Activated CD4-positive, alpha-beta T cell treated with anti-CD3 and anti-CD28 coated beads, Interleukin-2, Interleukin-6, amounts not matched to agents 100 ng/mL and 50 ng/mL, durations not matched to agents 16 hours and 8 hours (primary cell): ENCODE measurements at regions not wholly inside any gene's neighbourhood (a gene's known extent, or its start where the extent isn't known, plus 50 kb on each side); places are given as distances from the start of the nearest gene placed in this dataset.

Experiments used
- DNase-seq: peaks from one replicate; pipeline ENCODE4 v3.0.0-alpha.2; 2020

DNA sequence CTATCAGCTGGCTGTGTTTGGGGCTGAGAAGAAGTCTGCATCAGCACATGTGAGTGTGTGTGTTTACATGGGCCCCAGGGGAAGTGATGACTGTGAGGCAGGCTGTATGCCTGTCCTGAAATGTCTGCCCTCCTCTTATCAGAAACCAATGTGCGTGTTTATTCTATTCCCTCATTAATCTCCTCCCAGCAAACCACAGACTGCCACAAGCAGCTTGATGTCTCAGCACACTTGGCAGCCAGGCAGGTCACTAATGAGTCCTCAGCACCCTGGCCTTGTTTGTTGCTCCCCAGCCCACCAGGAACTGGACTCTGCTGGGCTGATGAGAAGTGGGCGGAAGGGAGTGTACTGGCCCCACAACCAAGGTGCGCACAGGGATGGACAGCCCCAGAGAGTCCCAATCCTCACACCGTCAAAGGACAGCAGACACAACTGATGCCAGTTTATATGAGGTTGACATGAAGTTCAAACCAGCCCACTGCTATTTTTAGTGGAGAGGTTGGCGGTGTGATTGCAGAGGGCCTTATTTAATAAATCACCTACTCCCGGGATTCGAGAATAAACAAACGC, 225.8 kb downstream of the ETS1 start:
- DNase-seq = no peak

DNA sequence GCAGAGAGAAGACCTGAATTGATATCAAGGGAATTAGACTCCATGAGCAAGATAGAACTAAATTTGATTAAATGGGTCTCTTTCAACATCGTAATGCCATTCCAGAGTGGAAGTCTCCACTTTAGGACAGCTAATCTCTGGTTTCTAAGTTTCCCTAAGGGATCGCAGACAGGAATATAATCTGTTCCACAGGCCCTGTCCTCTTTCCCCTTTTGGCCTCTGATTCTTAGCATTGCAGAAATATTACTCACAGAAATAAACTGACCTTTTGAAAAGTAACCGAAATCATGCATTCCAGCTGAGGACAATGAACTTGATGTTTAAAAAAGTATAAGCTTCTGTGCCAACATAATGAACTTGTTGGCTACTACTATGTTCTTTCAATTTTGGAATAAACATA, 227.8 kb downstream of the ETS1 start:
- no peak for DNase-seq

DNA sequence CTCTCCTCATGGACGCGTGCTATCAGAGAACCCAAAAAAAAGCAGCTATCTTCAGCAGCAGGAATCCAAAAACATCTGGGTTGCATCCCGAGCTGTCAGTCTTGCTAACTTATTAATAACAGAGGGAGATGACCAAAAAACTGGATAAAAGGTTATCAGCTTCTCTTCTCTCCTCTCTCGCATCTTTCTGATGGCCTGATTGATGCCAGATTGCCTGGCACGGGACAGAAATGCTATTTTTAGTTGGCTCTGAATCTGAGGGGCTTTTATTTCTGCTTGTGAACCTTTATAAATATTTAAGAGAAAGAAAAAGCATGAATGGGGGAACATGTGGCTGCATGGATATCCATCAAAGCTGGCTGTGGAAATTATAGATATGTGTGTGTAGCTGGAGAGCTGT, 230.3 kb downstream of the ETS1 start:
- DNase-seq = no peak

DNA sequence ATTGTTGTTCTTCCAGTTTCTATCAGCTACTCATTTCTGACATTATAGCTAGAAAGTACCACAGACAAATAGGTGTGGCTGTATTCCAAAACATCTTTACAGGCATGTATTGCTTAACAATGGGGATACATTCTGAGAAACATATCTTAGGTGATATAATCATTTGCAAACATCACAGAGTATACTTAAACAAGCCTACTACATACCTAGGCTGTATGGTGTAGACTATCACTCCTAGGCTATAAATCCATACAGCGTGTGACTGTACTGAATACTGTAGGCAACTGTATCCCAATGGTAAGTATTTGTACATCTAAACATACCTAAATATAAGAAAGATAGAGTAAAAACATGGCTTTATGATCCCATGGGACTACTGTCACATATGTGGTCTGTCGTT, 231.8 kb downstream of the ETS1 start:
- DNase-seq = no peak

DNA sequence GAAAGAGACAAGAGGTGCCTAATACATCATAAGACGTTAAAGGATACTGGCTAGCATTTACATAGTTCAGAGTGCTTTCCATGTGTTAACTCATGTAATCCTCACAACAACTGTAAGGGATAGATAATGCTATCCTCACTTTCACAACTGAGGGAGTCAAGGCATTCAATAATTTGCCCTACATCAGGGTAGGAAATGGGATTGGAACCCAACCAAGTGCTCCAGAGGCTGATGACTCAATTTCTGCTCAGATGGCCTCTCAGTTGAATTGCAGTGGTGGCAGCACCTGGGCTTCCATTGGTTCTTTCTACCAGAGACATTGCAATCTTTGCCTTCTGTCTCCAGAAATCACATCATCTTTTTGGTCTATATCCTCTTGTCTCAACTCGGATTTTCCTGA, 232.9 kb downstream of the ETS1 start:
- no peak for DNase-seq

DNA sequence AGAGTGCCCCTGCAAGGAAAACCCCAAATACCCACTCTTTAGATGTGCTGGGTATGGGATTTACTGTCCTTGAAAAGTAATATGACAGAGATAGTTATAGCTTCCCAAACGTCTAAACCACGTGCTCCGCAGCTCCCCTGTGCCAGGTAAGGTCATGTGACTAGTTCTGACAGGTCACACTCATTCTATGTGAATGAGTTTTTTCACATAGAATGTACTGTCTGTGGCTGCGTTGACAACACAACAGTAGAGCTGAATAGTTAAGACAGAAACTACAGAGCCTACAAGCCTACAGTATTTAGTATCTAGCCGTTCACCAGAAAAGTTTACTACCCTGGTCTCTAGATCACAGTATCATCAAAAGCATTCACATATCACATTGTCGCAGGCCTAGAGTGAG, 236.2 kb downstream of the ETS1 start:
- DNase-seq = no peak

DNA sequence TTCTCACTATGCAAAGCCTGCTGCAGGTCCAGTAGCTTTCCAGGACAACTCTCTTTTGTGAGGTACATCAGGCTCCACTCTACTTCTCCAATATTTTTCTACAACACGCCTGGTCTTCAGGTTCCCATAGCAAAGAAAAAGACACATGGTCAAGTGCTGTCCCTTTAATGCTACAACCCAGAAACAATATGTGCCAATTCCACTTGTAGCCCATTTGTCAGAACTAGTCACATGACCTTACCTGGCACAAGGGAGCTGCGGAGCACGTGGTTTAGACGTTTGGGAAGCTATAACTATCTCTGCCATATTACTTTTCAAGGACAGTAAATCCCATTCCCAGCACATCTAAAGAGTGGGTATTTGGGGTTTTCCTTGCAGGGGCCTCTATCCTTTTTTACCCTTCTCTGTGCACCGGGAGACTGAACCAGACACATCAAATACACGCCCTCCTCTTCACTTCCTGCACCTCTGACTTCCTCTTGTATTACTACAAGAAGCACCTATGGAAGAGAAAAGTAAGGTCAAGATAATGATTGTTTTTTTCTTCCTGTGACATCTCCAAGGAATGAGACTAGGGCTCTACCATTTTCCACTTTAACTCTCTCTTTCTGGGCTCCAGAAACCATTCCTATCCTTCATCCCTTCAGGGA, 237.6 kb downstream of the ETS1 start:
- no peak for DNase-seq

DNA sequence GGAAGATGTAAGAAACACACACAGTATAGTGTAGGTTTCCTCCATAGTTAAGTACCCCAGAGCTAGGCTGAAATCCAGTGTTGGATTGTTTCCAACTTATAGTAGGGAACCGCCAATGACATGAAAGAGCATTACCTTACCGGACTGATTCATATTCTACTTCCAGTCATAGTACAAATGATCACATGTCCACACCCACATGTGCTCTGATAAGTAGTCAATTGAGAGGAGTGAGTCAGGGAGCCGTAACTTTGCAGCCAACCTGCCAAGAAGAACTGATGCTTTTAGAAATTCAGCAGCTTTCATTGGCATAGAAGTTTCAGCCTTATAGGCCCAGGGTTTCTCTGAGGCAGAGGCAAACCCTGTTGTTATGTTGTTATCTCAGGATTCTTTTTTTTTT, 240.6 kb downstream of the ETS1 start:
- DNase-seq = peak; percentile 64

DNA sequence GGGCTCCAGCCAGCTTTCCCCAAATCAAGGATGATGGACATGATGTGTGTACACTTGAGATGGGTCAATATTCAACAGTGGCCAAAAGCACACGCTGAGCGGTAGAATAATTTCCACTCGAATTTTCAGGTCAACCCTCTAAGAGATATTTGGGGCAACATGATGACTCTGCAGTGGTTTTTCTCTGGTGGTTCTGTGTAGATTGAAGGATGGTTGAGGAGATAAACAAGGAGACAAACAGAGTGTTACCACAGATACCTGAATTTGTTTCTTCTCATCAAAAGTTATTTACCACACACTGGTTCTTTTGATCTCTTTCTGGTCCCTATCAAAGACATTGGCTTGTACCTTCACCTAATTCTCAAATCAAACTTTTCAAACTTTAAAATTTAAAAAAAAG, 242.0 kb downstream of the ETS1 start:
- DNase-seq = peak; percentile 33

DNA sequence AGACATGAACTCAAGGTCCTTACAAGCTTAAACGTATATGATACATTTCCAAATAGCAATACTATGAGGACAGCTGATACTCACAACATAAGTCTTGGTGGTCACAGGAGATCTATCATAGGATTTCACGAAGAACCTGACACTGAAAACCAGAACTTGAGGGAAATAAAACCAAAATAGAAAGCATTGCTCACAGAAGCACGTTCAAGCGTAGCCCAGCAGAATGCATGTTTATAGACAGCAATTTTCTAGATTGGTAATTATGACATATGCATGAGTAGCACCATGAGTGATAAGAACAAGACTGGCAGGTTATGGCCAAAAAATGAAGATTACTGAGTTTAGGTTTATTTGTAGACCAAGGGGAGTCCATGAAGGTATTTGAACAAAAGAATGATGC, 243.5 kb downstream of the ETS1 start:
- DNase-seq = peak; percentile 68

DNA sequence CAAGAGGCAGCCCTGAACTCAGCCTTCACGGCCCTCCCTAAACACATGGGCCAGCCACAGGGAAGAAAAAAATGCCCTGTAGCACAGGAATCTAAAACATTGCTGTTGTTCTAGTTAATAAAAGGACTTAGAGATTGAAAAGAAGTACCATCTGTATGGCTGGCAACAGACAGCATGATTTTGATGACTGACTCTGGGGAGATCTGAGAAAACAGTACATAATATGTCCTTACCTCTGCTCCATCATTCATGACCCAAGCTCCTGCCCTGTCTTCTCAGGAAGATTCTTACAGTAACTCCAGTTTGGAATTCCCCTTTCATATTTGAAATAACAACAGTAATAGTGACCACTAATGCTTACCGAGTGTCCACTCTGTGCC, 244.2 kb downstream of the ETS1 start:
- DNase-seq = no peak

DNA sequence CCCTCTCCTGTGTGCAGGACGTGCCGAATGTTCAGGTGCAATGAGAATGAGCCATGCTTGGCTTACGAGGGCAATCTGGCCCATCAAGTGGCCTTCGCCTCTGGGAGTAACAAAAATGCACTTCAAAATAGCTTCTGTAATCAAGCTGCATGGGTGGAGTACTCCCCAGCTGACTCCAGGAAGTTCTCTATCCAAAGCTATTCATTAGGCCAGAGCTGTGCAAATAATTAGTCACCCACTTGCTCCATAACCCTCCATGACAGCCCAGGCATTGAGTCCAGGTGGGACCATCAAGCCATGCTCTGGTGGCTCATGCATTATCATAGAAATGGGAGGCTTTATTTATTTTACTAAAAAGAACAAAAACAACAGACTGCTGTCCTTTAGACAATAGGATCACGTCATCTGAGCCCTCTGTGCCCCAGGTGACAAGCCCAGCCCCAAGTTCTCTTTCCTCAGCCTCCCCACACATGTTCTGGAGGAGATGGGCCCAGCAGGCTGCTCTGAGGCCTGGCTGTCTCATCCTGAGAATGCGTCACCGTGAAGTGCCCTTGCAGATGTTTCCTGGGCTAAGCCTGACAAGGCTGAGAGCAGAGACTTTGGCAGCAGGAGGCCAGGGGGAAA, 244.7 kb downstream of the ETS1 start:
- DNase-seq = peak; percentile 94

DNA sequence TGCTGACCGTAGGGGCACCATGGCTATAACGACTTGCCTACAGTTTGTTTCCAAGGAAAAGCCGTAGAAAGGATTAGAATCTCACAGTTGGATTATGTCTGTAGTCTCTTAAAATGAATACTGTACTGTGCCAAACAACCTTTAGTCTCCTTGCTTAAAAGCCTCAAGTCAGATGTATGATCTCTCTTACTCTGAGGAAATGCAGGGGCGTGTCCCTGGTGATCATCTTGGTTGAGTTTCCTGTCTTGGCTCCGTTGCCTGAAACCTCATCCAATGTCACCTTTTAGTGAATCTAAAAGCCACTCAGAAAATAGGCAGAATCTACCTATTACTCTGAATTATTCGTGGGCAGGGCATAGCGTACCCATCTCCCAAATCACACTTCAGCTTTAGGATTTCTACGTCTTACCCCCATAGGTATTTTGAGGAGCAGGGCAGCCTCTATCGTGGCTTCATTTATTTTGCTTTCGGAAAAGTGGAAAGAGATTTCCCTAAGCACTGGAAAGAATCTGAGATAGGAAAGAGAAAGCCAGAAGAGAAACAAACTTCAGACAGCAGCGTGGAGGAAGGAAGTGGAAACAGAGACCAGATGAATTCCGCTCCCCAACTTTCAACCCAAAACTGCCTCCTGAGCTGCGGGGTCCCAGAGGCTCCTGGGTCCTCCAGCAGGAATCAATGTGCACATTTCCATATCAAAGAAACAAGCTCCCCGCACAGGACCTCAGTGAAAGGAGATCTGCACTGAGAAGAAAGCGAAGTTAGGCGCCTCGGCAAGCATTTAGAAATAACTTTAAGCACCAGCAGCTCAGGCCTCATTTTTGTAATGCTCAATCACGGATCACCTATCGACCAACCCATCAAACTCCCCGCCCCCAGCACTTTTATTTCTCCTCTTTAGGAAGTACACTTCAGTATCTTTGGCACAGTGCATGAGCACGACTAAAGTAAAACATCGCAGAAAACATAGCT, 245.8 kb downstream of the ETS1 start:
- peak; percentile 78 for DNase-seq

DNA sequence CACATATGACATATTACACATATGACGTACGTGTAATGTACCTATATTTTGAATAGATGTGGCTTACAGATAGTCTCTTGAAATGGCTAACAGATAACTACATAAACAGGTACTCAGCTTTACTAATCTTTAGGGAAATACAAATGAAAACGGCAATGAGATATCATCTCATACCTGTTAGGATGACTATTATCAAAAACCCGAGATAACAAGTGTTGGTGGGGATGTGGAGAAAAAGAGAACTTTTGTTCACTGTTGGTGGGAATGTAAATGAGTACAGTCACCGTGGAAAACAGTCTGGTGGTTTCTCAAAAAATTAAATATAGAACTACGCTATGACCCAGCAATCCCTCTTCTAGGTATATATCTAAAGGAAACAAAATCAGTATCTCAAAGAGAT, 247.6 kb downstream of the ETS1 start:
- DNase-seq = peak; percentile 47

DNA sequence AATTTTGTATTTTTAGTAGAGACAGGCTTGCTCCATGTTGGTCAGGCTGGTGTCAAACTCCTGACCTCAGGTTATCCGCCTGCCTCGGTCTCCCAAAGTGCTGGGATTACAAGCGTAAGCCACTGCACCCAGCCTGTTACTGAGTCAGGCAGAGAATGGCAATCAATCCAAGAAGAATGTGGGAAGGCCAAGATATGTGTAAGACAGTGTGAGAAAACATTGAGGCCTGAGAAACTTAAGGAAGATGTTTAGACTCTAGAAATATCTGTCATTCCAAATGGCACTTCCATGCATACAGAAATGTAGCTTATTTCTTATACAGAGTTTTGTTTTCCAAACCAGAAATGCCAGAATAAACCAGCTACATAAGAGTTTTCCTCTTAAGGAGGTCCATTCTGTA, 248.5 kb downstream of the ETS1 start:
- DNase-seq = no peak

DNA sequence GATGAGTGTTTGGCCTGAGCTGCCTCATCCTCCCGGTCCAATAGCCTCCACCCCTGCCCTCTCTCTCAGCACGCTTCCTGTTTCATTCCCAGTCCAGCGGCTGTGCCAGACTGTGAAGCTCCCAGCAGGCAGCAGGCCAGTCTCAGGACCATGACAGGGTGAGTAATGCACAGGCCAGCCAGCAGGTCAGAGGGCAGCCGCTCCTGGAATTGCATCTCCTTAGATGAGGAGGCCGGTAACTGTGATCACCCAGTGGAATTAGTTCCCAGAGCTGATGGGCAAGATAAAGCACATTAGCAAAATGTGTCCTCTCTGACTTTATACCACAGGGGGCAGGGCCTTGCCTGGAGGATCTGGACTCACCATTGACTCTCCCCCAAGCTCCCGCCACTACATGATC, 251.2 kb downstream of the ETS1 start:
- no peak for DNase-seq

DNA sequence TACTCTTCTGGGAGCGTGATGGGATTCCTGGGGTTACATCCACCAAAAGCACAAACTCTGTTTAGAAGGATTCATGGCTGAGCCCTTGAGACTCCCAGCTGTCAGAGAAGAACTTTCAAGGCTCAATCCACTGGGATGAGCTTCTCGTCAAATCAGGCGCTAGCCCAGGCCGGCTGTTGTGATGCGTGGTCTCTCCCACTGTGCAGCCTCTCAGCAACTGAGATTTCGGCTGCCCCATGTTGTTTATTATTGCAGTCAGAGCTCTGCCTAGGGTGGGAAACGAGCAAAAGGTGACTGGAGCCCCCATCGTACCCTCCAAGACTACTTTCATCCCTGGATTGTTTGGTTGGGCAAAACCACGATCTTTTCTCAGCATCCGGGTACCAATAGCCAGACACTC, 251.6 kb downstream of the ETS1 start:
- DNase-seq = no peak

DNA sequence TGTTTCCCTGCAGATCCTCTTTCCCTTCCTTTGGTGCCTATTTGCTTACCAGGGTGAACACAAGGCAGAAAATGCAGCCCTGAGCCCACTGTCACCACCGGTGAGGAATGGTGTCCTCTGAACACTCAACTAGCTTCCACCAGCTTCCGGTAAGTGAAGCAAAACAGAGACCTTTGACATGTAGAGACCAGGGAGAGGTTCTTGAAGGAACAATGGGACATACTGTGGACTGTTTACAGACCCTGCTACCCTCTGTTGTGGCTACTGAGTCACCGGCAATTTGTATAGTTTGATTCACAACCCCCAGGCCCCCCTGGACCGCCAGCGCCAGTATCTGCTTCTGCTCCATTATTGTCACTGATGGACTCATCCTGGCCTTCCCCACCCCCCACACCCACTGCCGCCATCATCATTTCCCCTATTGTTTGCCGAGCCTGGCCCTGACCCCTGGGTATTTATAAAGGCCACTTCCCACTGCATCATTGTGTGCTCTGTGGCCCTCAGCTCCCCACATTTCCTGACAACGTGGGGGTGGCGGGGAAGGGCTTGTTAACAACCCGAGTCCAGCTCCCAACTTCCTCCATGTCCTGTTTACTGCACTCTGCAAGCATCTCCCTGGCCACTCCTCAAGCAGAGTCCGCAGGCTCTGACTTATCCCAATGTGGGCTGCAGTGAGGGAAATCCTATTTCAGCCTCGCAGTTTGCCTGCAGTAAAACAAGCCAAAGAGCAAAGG, 252.9 kb downstream of the ETS1 start:
- DNase-seq = no peak

DNA sequence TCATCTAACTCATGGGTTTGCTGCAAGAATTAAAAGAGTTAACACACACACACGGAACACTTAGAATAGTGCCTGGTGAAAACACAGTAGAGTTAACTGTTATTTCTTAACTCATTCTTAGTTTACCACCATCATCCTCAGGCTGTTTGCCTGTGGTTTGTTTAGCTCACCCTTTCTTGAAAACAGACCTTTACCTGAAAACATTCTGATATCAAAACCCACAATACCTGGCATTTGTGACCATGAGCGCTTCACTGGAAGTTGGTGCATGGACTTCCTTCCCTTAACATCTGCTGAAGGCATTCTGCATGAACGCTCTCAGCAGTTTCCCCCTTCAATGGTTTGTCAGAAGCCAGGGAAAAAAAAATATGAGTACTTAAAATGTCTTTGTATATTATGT, 256.0 kb downstream of the ETS1 start:
- DNase-seq = no peak

DNA sequence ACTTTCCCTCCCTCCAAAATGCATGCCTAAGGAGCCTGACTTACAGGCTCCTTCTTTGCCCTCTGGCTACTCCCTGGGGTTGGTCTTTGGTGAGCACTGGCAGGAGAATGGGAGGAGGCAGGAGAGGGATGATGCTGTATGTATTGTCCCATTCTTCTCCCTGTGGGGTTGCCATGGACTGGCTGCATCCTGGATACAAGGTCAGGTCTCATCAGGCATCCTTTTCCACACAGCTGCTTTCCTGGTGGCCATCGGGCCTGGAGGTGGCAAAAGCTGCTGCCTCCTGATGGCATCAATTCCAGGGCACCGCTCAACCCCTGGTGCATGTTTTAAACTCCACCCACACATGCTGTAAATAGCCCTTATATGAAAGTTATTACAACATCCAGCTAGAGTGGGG, 257.2 kb downstream of the ETS1 start:
- DNase-seq = no peak

DNA sequence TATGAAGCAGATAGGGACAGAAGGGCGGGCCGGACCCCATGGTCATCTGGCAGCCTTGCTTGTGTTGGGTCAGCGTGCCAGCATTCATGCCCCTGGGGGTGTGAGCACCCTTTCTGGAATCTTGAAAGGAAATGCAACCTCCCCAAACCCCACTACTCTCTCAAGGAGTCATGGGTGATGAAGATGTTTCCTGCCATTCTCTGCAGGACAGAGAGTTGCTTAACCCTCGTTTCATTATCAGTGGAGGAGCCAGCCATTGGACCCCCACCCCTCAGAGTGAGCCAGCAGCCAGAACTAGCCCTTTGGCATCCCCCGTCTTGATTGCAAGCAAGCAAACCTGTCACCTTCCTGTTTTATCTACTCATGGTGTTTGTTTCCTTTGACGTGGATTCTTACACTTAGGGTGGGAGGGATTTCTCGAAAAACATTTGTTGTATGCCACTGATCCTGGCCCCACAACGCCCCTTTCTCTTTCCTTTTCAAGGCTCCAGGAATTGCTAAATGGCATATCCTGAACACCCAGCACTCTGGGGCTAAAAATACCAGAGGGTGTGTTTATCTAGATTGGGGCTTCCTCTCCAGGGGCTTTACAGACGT, 258.3 kb downstream of the ETS1 start:
- DNase-seq = no peak

DNA sequence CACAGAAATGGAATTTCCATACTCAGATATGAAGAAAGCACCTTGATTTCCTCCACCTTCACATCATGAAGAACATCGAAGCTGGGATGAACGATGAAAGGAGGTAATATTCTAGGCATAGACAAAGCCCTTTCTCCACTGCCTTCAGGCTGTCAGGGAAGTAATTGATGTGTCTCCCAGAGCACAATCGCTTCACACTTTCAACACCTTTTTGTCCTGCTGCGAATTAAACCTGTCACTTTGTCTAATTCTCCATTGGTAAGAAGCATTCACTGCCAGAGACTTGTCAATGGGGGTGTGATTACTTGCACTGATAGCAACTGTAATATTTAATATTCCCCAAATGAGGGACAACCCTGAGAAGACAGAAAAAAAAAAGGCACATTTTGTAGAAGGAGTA, 260.1 kb downstream of the ETS1 start:
- DNase-seq = no peak

DNA sequence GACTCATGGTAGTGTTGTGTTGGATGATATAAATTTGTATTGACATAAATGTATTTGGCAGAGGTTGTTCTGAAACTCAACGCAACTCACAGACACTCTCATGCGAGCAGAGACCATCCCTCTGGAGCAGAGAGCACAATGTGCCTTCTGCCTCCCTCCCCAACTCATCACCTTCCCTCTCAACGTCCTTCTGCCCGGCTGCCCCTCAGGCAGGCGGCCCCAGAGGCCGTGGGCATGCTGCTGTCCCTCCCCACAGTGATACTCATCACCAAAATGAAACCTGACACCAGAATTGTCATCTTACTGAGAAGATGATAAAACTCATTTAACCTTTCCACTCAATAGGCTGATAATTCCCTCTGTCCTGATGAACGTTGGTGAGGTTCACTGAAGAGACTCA, 260.6 kb downstream of the ETS1 start:
- DNase-seq = no peak
